ENCODE measurements at regions not wholly inside any gene's neighbourhood (a gene's known extent, or its start where the extent isn't known, plus 50 kb on each side); places are given as distances from the start of the nearest gene placed in this dataset.

DNA sequence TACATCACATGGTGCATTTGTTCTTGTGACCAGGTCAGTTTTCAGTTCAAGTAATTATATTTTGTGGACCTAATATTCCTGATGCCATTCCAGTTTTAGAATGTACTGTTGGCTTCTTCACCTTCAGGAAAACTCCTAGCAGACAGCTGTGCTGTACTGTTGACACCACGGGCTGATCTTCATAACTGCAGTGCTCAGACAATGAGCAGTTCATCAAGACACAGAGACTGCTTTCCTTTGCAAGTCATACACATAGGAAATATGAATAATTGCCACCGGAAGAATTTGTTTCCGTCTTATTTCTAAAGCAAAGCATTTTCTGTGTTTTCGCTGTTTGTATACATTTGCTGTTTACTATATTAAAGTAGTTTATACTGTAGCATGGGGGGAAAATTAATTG is 89.8 kb downstream of the C6orf118 start:
- no TSS peak for BruUV-seq (replicated peaks)
- CTCF ChIA-PET = no interaction called here
- DNase-seq (ENCODE audit: low read depth, low spot score) = no peak

More for the DNA sequence above, 89.8 kb downstream of the C6orf118 start:
- no peaks in the 10 kb centered on the region for H4K20me1 ChIP-seq (ENCODE audit: insufficient read depth)
- TF ChIP-seq EZH2phosphoT487 (IDR thresholded peaks at IDR 0.05; ENCODE audit: borderline replicate concordance) = no peak
- TF ChIP-seq CEBPB (IDR thresholded peaks at IDR 0.05; ENCODE audit: low read depth) = no peak
- no peak for TF ChIP-seq JUND (IDR thresholded peaks at IDR 0.05)
- TF ChIP-seq, protein P1, sequence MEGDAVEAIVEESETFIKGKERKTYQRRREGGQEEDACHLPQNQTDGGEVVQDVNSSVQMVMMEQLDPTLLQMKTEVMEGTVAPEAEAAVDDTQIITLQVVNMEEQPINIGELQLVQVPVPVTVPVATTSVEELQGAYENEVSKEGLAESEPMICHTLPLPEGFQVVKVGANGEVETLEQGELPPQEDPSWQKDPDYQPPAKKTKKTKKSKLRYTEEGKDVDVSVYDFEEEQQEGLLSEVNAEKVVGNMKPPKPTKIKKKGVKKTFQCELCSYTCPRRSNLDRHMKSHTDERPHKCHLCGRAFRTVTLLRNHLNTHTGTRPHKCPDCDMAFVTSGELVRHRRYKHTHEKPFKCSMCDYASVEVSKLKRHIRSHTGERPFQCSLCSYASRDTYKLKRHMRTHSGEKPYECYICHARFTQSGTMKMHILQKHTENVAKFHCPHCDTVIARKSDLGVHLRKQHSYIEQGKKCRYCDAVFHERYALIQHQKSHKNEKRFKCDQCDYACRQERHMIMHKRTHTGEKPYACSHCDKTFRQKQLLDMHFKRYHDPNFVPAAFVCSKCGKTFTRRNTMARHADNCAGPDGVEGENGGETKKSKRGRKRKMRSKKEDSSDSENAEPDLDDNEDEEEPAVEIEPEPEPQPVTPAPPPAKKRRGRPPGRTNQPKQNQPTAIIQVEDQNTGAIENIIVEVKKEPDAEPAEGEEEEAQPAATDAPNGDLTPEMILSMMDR (IDR thresholded peaks at IDR 0.05 in 2 of 3, conservative IDR thresholded peaks at IDR 0.05 in 1 of 3; ENCODE audit: borderline replicate concordance in 1 of 3, insufficient read depth in 1 of 3, low read depth in 2 of 3, low read length in 2 of 3) = no peak
- no peak for TF ChIP-seq EGR1 (IDR thresholded peaks at IDR 0.05; ENCODE audit: low read depth)
- no peak for TF ChIP-seq CBX3 (IDR thresholded peaks at IDR 0.05; ENCODE audit: low read depth)
- TF ChIP-seq POLR2A (IDR thresholded peaks at IDR 0.05; ENCODE audit: borderline replicate concordance, extremely low read depth, insufficient read depth, insufficient read length) = no peak
- TF ChIP-seq ZNF274 (IDR thresholded peaks at IDR 0.05; ENCODE audit: low read depth, low read length) = no peak
- no peak for TF ChIP-seq RAD21 (IDR thresholded peaks at IDR 0.05; ENCODE audit: low read depth)
- TF ChIP-seq SP1 (IDR thresholded peaks at IDR 0.05; ENCODE audit: low read depth) = no peak
- no peak for TF ChIP-seq ZFX (IDR thresholded peaks at IDR 0.05)
- TF ChIP-seq, protein P2, sequence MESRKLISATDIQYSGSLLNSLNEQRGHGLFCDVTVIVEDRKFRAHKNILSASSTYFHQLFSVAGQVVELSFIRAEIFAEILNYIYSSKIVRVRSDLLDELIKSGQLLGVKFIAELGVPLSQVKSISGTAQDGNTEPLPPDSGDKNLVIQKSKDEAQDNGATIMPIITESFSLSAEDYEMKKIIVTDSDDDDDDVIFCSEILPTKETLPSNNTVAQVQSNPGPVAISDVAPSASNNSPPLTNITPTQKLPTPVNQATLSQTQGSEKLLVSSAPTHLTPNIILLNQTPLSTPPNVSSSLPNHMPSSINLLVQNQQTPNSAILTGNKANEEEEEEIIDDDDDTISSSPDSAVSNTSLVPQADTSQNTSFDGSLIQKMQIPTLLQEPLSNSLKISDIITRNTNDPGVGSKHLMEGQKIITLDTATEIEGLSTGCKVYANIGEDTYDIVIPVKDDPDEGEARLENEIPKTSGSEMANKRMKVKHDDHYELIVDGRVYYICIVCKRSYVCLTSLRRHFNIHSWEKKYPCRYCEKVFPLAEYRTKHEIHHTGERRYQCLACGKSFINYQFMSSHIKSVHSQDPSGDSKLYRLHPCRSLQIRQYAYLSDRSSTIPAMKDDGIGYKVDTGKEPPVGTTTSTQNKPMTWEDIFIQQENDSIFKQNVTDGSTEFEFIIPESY (IDR thresholded peaks at IDR 0.05; ENCODE audit: extremely low read depth, insufficient replicate concordance, low read length) = no peak
- intact Hi-C loops (cut with micrococcal nuclease) = no loop called here
- H3K9me3 ChIP-seq (ENCODE audit: control insufficient read depth in 1 of 2, insufficient read depth in 1 of 2, low read depth in 1 of 2, low read length in 2 of 2) = peaks cover 0 to 2% of the 10 kb centered on the region in 2 experiments; a peak in 1 of 4 replicates
- H2AFZ ChIP-seq (ENCODE audit: low read depth, low read length, poor library complexity, severe bottlenecking) = no peak overlapping the region
- H3K36me3 ChIP-seq (ENCODE audit: control insufficient read depth in 1 of 2, insufficient read depth in 2 of 2, low read length in 2 of 2) = no peaks in the 10 kb centered on the region
- ChIA-PET POLR2A (no interaction called here), RAD21 (ENCODE audit: low non-redundant PET in 1 of 2, low total read pairs in 2 of 2, uncharacterized antibody in 2 of 2, unreplicated experiment in 2 of 2) (no interaction called here)
- H3K27me3 ChIP-seq (ENCODE audit: insufficient read depth, low read length) = no peaks in the 10 kb centered on the region
- no peak overlapping the region for H3K4me3 ChIP-seq (replicated peaks in 1 of 2; ENCODE audit: low read depth in 1 of 2, low read length in 2 of 2)
- no peaks in the 10 kb centered on the region for H3K79me2 ChIP-seq (ENCODE audit: insufficient read depth, low read length)
- ATAC-seq = no peak
- no peaks in the 10 kb centered on the region for H3K9me2 ChIP-seq (ENCODE audit: insufficient read depth)
- no peak overlapping the region for H3K9ac ChIP-seq (ENCODE audit: low read length)
- H3K27ac ChIP-seq (ENCODE audit: low read depth, low read length) = no peak overlapping the region
- no peaks in the 10 kb centered on the region for H3K4me1 ChIP-seq (ENCODE audit: control insufficient read depth in 1 of 2, insufficient read depth in 2 of 2, low read length in 2 of 2)
- no peak overlapping the region for H3K4me2 ChIP-seq (ENCODE audit: low read length)
